ENCODE measurements at regions not wholly inside any gene's neighbourhood (a gene's known extent, or its start where the extent isn't known, plus 50 kb on each side); places are given as distances from the start of the nearest gene placed in this dataset.

DNA sequence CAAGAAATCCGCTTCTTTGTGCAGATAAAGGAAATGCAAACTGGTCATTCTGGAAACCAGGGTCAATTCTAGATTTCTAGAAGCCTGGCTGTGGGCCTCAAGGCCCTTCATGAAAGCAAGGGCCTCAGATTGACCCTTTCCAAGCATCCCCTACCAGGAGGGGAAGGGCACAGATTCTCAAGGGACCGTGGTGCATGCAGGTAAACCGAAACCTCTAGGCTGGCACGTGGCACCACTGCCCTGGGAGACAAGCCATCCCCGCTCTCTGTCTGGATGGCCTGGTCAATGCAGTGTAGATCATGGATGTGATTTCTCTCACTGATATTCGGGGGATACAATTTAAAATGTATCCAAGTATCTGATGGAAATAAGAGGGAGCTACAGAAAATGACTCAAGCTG, 69.4 kb downstream of the TOMM20 start:
- in situ Hi-C loops (cut with HindIII; ENCODE audit: low sequenced_read_pairs): no loop called here
- TF ChIP-seq, protein P1, sequence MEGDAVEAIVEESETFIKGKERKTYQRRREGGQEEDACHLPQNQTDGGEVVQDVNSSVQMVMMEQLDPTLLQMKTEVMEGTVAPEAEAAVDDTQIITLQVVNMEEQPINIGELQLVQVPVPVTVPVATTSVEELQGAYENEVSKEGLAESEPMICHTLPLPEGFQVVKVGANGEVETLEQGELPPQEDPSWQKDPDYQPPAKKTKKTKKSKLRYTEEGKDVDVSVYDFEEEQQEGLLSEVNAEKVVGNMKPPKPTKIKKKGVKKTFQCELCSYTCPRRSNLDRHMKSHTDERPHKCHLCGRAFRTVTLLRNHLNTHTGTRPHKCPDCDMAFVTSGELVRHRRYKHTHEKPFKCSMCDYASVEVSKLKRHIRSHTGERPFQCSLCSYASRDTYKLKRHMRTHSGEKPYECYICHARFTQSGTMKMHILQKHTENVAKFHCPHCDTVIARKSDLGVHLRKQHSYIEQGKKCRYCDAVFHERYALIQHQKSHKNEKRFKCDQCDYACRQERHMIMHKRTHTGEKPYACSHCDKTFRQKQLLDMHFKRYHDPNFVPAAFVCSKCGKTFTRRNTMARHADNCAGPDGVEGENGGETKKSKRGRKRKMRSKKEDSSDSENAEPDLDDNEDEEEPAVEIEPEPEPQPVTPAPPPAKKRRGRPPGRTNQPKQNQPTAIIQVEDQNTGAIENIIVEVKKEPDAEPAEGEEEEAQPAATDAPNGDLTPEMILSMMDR (IDR thresholded peaks at IDR 0.05; ENCODE audit: low read depth, low read length, missing control alignments): no peak
- no peak overlapping the region for H3K4me3 ChIP-seq (ENCODE audit: low read depth, low read length)
- no peak for DNase-seq (ENCODE audit: low read depth)

GRCh38 chr1:235058695-235059094, 69.9 kb downstream of the TOMM20 start:
- TF ChIP-seq, protein P1 (IDR thresholded peaks at IDR 0.05; ENCODE audit: low read depth, low read length, missing control alignments): no peak
- no peak overlapping the region for H3K4me3 ChIP-seq (ENCODE audit: low read depth, low read length)
- in situ Hi-C loops (cut with HindIII; ENCODE audit: low sequenced_read_pairs): no loop called here
- DNase-seq (ENCODE audit: low read depth): no peak

DNA sequence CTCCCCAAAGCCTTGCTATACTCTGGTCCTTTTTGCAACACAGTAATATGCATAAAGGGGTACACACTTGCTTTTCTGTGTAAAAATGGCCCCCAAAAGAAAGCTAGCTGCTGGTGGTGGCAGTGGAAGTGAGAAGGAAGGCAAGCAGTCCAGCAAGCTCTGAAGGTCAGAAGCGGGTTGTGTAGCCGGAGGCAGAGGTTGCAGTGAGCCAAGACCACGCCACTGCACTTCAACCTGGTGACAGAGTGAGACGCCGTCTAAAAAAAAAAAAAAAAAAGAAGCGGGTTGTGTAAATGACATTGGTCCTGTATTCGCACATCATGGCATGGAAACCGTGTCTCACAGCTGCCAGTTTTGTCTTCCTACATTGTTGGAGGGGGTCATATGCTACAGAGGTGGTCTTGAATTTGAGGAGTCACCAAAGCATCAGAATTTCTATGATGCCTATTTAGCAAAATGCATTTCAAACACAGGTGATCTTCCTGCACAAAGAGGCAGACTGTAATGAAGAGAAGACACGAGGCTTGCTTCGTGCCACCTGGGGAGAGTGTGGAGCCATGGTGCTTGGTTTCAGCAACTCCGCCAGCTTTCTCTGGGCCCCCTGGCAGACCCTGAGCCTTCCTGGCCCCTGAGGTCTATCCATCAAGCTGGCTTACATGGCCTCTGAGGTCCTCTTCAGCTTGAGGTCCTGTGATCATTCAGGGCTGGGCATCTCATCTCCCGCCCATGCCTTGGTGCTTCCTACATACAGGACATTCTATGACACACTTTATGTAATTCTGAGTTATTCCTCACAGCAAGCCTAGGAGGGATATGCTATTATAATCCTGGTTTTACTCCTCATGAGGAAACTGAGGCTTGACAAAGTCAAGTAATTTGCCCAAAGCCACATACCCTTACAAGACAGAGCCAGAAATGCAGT, 71.0 kb downstream of the TOMM20 start:
- TF ChIP-seq, protein P1 (IDR thresholded peaks at IDR 0.05; ENCODE audit: low read depth, low read length, missing control alignments): peak; percentile 1
- no peak for DNase-seq (ENCODE audit: low read depth)
- in situ Hi-C loops (cut with HindIII; ENCODE audit: low sequenced_read_pairs): no loop called here
- no peak overlapping the region for H3K4me3 ChIP-seq (ENCODE audit: low read depth, low read length)

DNA sequence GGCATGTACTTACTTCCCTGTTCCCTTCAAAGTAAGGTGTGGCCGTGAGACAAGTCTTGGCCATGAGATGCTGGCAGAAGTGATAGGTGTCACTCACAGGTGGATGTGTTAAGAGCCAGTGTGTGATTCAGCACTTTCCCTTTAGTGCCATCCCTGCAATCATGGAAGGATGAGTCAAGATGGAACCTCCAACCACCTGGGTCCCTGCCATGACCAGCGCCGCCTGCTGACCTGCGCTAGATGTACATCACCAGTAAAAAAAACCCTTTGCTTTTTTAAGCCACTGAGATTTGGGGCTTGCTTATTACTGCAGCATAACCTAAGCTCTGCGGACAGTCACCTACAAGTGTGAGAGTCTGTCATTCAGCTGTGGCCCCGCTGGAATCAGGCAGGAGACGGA, 71.7 kb downstream of the TOMM20 start:
- TF ChIP-seq, protein P1 (IDR thresholded peaks at IDR 0.05; ENCODE audit: low read depth, low read length, missing control alignments): peak; percentile 7
- in situ Hi-C loops (cut with HindIII; ENCODE audit: low sequenced_read_pairs): no loop called here
- DNase-seq (ENCODE audit: low read depth): no peak

DNA sequence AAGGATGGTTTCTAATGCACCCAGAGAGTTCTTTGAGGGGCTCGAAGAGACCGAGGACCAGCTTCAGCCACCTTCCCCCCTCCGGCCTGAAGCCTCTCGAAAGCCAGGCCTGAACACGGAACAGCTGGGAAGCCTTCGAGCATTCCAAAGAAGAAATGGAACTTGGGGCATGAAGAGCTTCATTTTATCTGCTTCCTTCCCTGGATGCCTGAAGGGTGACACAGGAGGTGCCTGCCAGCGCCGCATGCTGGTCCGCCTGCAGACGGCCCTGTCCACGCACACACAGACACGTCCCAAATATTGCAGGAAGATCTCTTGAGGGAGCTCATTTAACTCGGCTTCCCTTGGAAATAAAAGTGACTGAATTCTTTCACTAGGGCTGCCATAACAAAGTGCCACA, 73.7 kb downstream of the TOMM20 start:
- no peak for DNase-seq (ENCODE audit: low read depth)
- TF ChIP-seq, protein P1 (IDR thresholded peaks at IDR 0.05; ENCODE audit: low read depth, low read length, missing control alignments): no peak
- no peak overlapping the region for H3K4me3 ChIP-seq (ENCODE audit: low read depth, low read length)
- in situ Hi-C loops (cut with HindIII; ENCODE audit: low sequenced_read_pairs): no loop called here

More for the DNA sequence above, 71.7 kb downstream of the TOMM20 start:
- H3K4me3 ChIP-seq (ENCODE audit: low read depth, low read length): no peak overlapping the region

DNA sequence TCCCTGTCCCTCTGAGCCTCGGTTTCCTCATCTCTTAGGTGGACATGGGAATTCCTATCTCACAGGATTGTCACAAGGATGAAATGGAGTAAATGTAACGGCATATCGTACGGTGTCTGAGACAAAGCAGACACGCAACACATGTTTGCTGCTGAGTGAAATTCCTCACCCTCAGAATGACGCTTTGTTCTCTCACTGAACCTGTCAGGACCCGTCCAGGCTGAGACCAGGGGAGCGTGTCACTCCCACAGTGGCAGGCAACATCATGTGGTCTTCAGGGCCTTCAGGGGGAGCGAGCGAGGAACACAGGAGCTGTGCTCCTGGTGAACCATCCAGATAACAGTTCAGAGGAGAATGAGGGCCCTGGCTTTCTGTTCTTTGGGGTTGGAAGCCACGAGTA, 74.2 kb downstream of the TOMM20 start:
- TF ChIP-seq, protein P1 (IDR thresholded peaks at IDR 0.05; ENCODE audit: low read depth, low read length, missing control alignments): no peak
- DNase-seq (ENCODE audit: low read depth): no peak
- in situ Hi-C loops (cut with HindIII; ENCODE audit: low sequenced_read_pairs): no loop called here
- H3K4me3 ChIP-seq (ENCODE audit: low read depth, low read length): no peak overlapping the region

Measured in astrocyte of the cerebellum (primary cell).